ENCODE measurements at regions not wholly inside any gene's neighbourhood (a gene's known extent, or its start where the extent isn't known, plus 50 kb on each side); places are given as distances from the start of the nearest gene placed in this dataset.

DNA sequence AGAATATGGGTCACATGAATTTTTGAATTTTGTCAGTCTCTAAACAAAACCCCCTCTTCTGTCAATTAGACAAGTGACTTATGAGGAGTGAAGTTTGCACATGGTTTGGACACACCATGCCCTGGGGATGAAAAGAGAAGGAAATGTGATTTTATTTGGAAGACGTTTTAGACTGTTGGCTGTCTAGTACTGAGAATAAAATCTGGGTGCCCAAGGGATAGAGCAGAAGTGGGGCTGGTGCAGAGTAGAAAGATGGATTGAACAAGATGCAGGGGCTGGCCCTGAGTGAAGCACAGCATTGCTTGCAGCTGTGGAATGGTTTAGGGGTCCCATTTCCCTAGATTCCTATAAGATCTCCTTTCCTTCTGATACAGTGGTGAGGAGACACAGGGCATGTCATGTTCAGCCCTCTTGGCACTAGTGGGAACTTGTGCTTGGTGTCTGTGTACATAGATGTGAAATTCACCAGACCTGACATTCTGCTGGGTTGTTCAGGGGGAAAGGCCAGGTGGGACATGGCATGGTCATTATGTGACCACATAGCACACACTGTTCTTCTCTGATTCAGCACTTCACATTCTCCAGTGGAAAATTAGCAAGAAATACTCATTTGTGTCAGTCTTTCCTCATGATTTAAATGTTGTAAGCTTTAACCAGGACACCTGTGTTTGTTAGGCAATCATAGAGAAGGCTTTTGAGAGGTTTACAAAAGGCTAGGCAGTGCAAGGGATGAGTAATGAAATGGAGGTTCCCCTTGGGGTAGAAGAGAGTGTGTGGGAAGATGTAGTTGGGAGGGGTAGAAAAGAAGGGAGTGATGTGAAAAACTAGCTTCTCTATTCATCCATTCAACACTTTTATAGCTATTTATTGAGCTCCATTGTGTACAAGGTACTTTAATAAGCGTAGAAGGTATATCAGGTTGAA, 202.3 kb upstream of the IGF1 start (continued):
- TF ChIP-seq PHF8 (IDR thresholded peaks at IDR 0.05; ENCODE audit: borderline replicate concordance, low read depth) (no peak), POLR2AphosphoS2 (conservative IDR thresholded peaks at IDR 0.05; ENCODE audit: low read length) (no peak)

- Histone ChIP-seq H3K27ac (no peak overlapping the region), H3K9me3 (no peaks in the 10 kb centered on the region; the same call in 2 of the 3 replicates), H3K4me1 (no peaks in the 10 kb centered on the region), H3K4me3 (no peak overlapping the region), H3K4me2 (no peak overlapping the region)
- FAIRE-seq (no peak), ATAC-seq (no peak), DNase-seq (ENCODE audit: low read depth in 1 of 2, low spot score in 1 of 2) (no peak)
- ChIA-PET POLR2A (no interaction called here), CTCF (no interaction called here)
- TF ChIP-seq ZNF302 (CRISPR knock-in tag; IDR thresholded peaks at IDR 0.05) (no peak), NR3C1 (IDR thresholded peaks at IDR 0.05) (no peak), POLR2AphosphoS2 (conservative IDR thresholded peaks at IDR 0.05; ENCODE audit: low read length) (no peak), CHD4 (IDR thresholded peaks at IDR 0.05; ENCODE audit: borderline replicate concordance) (no peak), NPAS2 (CRISPR knock-in tag; IDR thresholded peaks at IDR 0.05; ENCODE audit: borderline replicate concordance) (no peak)
Measured at GRCh38 chr12:102681747-102682146, 201.4 kb upstream of the IGF1 start.

- H3K9me3 ChIP-seq: no peaks in the 10 kb centered on the region; the same call in 2 of the 3 replicates
- WGBS (ENCODE audit: missing lambda C conversion rate): 64% methylated on average over 2 of the region's 2 CpGs
- FAIRE-seq (no peak), ATAC-seq (no peak), DNase-seq (ENCODE audit: low read depth in 1 of 2, low spot score in 1 of 2) (no peak)
- no peak for TF ChIP-seq ZNF302 (CRISPR knock-in tag; IDR thresholded peaks at IDR 0.05)
- no peak for TF ChIP-seq HDAC2 (IDR thresholded peaks at IDR 0.05)
- TF ChIP-seq HMGXB4 (CRISPR knock-in tag; IDR thresholded peaks at IDR 0.05; ENCODE audit: borderline replicate concordance): no peak
- no peak for TF ChIP-seq EHMT2 (IDR thresholded peaks at IDR 0.05; ENCODE audit: low read depth)
- peak; percentile 61 for TF ChIP-seq MAFK (IDR thresholded peaks at IDR 0.05; ENCODE audit: partially characterized antibody)
- TF ChIP-seq, protein P1, sequence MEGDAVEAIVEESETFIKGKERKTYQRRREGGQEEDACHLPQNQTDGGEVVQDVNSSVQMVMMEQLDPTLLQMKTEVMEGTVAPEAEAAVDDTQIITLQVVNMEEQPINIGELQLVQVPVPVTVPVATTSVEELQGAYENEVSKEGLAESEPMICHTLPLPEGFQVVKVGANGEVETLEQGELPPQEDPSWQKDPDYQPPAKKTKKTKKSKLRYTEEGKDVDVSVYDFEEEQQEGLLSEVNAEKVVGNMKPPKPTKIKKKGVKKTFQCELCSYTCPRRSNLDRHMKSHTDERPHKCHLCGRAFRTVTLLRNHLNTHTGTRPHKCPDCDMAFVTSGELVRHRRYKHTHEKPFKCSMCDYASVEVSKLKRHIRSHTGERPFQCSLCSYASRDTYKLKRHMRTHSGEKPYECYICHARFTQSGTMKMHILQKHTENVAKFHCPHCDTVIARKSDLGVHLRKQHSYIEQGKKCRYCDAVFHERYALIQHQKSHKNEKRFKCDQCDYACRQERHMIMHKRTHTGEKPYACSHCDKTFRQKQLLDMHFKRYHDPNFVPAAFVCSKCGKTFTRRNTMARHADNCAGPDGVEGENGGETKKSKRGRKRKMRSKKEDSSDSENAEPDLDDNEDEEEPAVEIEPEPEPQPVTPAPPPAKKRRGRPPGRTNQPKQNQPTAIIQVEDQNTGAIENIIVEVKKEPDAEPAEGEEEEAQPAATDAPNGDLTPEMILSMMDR (IDR thresholded peaks at IDR 0.05): no peak
- no peak for TF ChIP-seq ZC3H11A (IDR thresholded peaks at IDR 0.05)
- no peak for TF ChIP-seq JUNB (IDR thresholded peaks at IDR 0.05)
- no peak overlapping the region for H3K4me3 ChIP-seq
- no peak overlapping the region for H3K27ac ChIP-seq
- ChIA-PET CTCF (no interaction called here), POLR2A (no interaction called here)
- H3K4me2 ChIP-seq: no peak overlapping the region
- H3K4me1 ChIP-seq: no peaks in the 10 kb centered on the region
Measured at GRCh38 chr12:102681309-102681708, 200.9 kb upstream of the IGF1 start.

GRCh38 chr12:102680304-102680703, 199.9 kb upstream of the IGF1 start:
- FAIRE-seq (no peak), ATAC-seq (no peak), DNase-seq (ENCODE audit: low read depth in 1 of 2, low spot score in 1 of 2) (no peak)
- Histone ChIP-seq H3K4me1 (no peaks in the 10 kb centered on the region), H3K4me2 (no peak overlapping the region), H3K9me3 (no peaks in the 10 kb centered on the region; the same call in 2 of the 3 replicates), H3K4me3 (no peak overlapping the region), H3K27ac (no peak overlapping the region)
- POLR2A ChIA-PET: no interaction called here
- 52% methylated on average over 2 of the region's 2 CpGs for WGBS (ENCODE audit: missing lambda C conversion rate)
- CTCF ChIA-PET: no interaction called here
- TF ChIP-seq, protein P2, sequence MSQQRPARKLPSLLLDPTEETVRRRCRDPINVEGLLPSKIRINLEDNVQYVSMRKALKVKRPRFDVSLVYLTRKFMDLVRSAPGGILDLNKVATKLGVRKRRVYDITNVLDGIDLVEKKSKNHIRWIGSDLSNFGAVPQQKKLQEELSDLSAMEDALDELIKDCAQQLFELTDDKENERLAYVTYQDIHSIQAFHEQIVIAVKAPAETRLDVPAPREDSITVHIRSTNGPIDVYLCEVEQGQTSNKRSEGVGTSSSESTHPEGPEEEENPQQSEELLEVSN (IDR thresholded peaks at IDR 0.05; ENCODE audit: borderline replicate concordance, low read depth): no peak
- TF ChIP-seq, protein P3, sequence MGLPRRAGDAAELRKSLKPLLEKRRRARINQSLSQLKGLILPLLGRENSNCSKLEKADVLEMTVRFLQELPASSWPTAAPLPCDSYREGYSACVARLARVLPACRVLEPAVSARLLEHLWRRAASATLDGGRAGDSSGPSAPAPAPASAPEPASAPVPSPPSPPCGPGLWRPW (IDR thresholded peaks at IDR 0.05): no peak
- no peak for TF ChIP-seq RFX5 (IDR thresholded peaks at IDR 0.05)
- TF ChIP-seq MYC (IDR thresholded peaks at IDR 0.05; ENCODE audit: borderline replicate concordance, low read length): no peak
- no peak for TF ChIP-seq MAFK (IDR thresholded peaks at IDR 0.05; ENCODE audit: partially characterized antibody)
- no peak for TF ChIP-seq POLR2A (IDR thresholded peaks at IDR 0.05; ENCODE audit: low read length)
- TF ChIP-seq, protein P4, sequence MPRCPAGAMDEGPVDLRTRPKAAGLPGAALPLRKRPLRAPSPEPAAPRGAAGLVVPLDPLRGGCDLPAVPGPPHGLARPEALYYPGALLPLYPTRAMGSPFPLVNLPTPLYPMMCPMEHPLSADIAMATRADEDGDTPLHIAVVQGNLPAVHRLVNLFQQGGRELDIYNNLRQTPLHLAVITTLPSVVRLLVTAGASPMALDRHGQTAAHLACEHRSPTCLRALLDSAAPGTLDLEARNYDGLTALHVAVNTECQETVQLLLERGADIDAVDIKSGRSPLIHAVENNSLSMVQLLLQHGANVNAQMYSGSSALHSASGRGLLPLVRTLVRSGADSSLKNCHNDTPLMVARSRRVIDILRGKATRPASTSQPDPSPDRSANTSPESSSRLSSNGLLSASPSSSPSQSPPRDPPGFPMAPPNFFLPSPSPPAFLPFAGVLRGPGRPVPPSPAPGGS (IDR thresholded peaks at IDR 0.05): no peak
- TF ChIP-seq, protein P5, sequence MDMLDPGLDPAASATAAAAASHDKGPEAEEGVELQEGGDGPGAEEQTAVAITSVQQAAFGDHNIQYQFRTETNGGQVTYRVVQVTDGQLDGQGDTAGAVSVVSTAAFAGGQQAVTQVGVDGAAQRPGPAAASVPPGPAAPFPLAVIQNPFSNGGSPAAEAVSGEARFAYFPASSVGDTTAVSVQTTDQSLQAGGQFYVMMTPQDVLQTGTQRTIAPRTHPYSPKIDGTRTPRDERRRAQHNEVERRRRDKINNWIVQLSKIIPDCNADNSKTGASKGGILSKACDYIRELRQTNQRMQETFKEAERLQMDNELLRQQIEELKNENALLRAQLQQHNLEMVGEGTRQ (IDR thresholded peaks at IDR 0.05): no peak
- no peak for TF ChIP-seq CBX2 (IDR thresholded peaks at IDR 0.05; ENCODE audit: borderline replicate concordance, low read depth)
- TF ChIP-seq ZSCAN20 (CRISPR knock-in tag; IDR thresholded peaks at IDR 0.05): no peak
- no peak for TF ChIP-seq MAZ (IDR thresholded peaks at IDR 0.05; ENCODE audit: borderline replicate concordance, low read depth, low read length)
- TF ChIP-seq POLR2AphosphoS2 (conservative IDR thresholded peaks at IDR 0.05; ENCODE audit: low read length): no peak
- TF ChIP-seq KDM1A (IDR thresholded peaks at IDR 0.05; ENCODE audit: low read depth): no peak
- TF ChIP-seq PHF8 (IDR thresholded peaks at IDR 0.05; ENCODE audit: borderline replicate concordance, low read depth): no peak
- no peak for TF ChIP-seq HOXA7 (CRISPR knock-in tag; IDR thresholded peaks at IDR 0.05)
